ENCODE measurements at regions not wholly inside any gene's neighbourhood (a gene's known extent, or its start where the extent isn't known, plus 50 kb on each side); places are given as distances from the start of the nearest gene placed in this dataset.

DNA sequence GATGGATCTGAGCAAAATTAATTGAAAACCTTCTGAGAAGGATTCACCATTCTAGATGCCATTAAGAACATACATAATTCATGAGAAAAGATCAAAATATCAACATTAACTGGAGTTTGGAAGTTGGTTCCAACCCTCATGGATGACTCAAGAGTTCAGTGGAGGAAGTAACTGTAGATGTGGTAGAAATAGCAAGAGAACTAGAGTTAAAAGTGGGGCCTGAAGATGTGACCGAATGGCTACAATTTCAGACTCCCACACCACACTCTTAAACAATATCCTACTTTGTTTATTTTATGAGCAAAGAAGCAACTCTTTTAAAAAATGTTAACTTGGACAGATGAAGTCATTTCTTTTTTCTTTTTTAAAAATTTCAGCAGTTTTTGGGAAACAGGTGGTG is 354.3 kb downstream of the KLF12 start:
- no peak for TF ChIP-seq POLR2AphosphoS5 (IDR thresholded peaks at IDR 0.05)
- TF ChIP-seq TAF1 (IDR thresholded peaks at IDR 0.05; ENCODE audit: low read depth) = no peak
- TF ChIP-seq RAD21 (conservative IDR thresholded peaks at IDR 0.05) = no peak
- TF ChIP-seq, protein P1, sequence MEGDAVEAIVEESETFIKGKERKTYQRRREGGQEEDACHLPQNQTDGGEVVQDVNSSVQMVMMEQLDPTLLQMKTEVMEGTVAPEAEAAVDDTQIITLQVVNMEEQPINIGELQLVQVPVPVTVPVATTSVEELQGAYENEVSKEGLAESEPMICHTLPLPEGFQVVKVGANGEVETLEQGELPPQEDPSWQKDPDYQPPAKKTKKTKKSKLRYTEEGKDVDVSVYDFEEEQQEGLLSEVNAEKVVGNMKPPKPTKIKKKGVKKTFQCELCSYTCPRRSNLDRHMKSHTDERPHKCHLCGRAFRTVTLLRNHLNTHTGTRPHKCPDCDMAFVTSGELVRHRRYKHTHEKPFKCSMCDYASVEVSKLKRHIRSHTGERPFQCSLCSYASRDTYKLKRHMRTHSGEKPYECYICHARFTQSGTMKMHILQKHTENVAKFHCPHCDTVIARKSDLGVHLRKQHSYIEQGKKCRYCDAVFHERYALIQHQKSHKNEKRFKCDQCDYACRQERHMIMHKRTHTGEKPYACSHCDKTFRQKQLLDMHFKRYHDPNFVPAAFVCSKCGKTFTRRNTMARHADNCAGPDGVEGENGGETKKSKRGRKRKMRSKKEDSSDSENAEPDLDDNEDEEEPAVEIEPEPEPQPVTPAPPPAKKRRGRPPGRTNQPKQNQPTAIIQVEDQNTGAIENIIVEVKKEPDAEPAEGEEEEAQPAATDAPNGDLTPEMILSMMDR (IDR thresholded peaks at IDR 0.05; ENCODE audit: poor library complexity, severe bottlenecking) = no peak
- no peak for TF ChIP-seq EZH2 (IDR thresholded peaks at IDR 0.05; ENCODE audit: borderline replicate concordance, insufficient read depth, low read length, poor library complexity, severe bottlenecking)
- no peak for TF ChIP-seq SMC3 (conservative IDR thresholded peaks at IDR 0.05; ENCODE audit: poor library complexity)
- TF ChIP-seq MXI1 (conservative IDR thresholded peaks at IDR 0.05; ENCODE audit: poor library complexity, severe bottlenecking) = no peak
- TF ChIP-seq EP300 (conservative IDR thresholded peaks at IDR 0.05; ENCODE audit: poor library complexity, severe bottlenecking) = no peak
- TF ChIP-seq, protein P2, sequence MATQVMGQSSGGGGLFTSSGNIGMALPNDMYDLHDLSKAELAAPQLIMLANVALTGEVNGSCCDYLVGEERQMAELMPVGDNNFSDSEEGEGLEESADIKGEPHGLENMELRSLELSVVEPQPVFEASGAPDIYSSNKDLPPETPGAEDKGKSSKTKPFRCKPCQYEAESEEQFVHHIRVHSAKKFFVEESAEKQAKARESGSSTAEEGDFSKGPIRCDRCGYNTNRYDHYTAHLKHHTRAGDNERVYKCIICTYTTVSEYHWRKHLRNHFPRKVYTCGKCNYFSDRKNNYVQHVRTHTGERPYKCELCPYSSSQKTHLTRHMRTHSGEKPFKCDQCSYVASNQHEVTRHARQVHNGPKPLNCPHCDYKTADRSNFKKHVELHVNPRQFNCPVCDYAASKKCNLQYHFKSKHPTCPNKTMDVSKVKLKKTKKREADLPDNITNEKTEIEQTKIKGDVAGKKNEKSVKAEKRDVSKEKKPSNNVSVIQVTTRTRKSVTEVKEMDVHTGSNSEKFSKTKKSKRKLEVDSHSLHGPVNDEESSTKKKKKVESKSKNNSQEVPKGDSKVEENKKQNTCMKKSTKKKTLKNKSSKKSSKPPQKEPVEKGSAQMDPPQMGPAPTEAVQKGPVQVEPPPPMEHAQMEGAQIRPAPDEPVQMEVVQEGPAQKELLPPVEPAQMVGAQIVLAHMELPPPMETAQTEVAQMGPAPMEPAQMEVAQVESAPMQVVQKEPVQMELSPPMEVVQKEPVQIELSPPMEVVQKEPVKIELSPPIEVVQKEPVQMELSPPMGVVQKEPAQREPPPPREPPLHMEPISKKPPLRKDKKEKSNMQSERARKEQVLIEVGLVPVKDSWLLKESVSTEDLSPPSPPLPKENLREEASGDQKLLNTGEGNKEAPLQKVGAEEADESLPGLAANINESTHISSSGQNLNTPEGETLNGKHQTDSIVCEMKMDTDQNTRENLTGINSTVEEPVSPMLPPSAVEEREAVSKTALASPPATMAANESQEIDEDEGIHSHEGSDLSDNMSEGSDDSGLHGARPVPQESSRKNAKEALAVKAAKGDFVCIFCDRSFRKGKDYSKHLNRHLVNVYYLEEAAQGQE (IDR thresholded peaks at IDR 0.05; ENCODE audit: borderline replicate concordance) = no peak

Measured in neural cell (in vitro differentiated cells).